Choroid plexus epithelial cell (primary cell): ENCODE measurements at regions not wholly inside any gene's neighbourhood (a gene's known extent, or its start where the extent isn't known, plus 50 kb on each side); places are given as distances from the start of the nearest gene placed in this dataset.
"Not testable (repeated sequence)": the region's sequence is repeated elsewhere in the genome, so short reads cannot be mapped to it uniquely, and the experiment has no call there.

Experiments
- DNase-seq: peaks from one replicate; pipeline ENCODE4 v3.0.0-alpha.2; 2010; ENCODE audit warnings: low read depth
- H3K4me3 ChIP-seq: 2 replicates; pipeline ENCODE4 v1.5.1; 2011; ENCODE audit warnings: low read depth, mild to moderate bottlenecking, control low read depth, low read length, moderate library complexity
- CTCF ChIP-seq: conservative IDR thresholded peaks from 2 replicates; pipeline ENCODE4 v1.5.1; 2011; ENCODE audit warnings: low read depth, mild to moderate bottlenecking, control low read depth, inconsistent platforms, low read length, moderate library complexity

DNA sequence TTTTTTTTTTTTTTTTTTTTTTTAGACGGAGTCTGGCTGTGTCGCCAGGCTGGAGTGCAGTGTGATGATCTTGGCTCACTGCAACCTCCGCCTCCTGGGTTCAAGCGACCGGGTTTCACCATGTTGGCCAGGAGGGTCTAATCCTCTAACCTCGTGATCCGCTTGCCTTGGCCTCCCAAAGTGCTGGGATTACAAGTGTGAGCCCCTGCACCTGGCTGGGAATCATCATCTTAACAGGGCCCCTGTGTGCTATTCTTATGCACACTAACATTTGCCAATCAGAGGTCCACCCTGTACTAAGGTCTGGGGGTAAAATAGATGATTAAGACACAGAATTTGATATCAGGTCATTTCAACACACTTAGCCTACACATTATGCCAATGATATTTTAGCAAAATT is 278.7 kb upstream of the CHRM3 start:
- TF ChIP-seq CTCF, result no peak
- no peak overlapping the region for H3K4me3 ChIP-seq
- no peak for DNase-seq

GRCh38 chr1:239106689-239107088 is 279.7 kb upstream of the CHRM3 start:
- not testable (repeated sequence) for H3K4me3 ChIP-seq, DNase-seq

GRCh38 chr1:239098400-239099037 is 287.8 kb upstream of the CHRM3 start:
- H3K4me3 ChIP-seq, result no peak overlapping the region
- no peak for DNase-seq
- no peak for TF ChIP-seq CTCF

DNA sequence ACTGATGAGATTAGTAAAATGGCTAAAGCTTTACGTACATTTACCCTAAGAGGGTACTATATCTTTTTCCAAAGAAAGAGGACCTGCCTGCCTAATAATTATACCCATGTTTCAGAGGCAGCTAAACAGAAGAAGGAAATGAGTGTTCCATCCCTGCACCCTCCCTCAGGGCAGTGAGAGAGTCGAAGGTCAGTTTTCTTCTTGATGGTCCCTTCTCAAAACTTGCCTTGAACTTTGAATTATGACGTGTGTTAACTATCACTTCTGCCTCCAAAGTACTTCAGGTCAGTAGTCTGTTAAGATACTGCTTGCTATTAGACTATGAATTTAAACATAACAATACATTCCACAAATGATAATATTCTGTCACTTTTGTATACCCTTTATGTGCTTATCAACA is 294.8 kb upstream of the CHRM3 start:
- no peak for TF ChIP-seq CTCF
- H3K4me3 ChIP-seq, result no peak overlapping the region
- DNase-seq, result no peak

- TF ChIP-seq CTCF, result no peak
- DNase-seq, result no peak
- no peak overlapping the region for H3K4me3 ChIP-seq
Measured at GRCh38 chr1:239084459-239085080, 301.8 kb upstream of the CHRM3 start.

- DNase-seq, H3K4me3 ChIP-seq: not testable (repeated sequence)
Measured at GRCh38 chr1:239081947-239082346, 304.4 kb upstream of the CHRM3 start.

- no peak overlapping the region for H3K4me3 ChIP-seq
- no peak for TF ChIP-seq CTCF
- DNase-seq, result no peak
Measured at GRCh38 chr1:239067480-239067879, 318.9 kb upstream of the CHRM3 start.

DNA sequence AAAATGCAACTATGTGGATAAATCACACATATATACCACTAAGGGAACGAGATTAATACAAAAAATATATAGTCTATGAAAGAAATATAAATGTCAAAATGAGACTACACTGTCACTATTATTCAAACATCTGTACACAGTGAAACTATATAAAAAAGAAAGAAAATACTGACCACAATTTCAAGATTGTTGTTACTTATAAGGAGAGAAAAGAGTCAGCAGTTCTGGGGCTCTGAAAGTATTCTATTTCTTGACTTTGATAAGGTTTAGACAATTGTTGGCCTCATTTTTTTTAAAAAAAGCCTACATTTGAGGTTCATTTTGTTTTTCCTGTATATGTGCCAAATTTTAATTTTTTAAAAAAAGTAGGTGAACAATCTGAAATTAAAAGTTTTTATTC is 319.3 kb upstream of the CHRM3 start:
- DNase-seq, result no peak

More for the DNA sequence above, 319.3 kb upstream of the CHRM3 start:
- no peak overlapping the region for H3K4me3 ChIP-seq
- no peak for TF ChIP-seq CTCF
